ENCODE measurements at regions not wholly inside any gene's neighbourhood (a gene's known extent, or its start where the extent isn't known, plus 50 kb on each side); places are given as distances from the start of the nearest gene placed in this dataset.

- CTCF ChIA-PET, result no interaction called here
- no peaks in the 10 kb centered on the region for H3K4me1 ChIP-seq (ENCODE audit: control insufficient read depth, insufficient read depth, low read length)
- no peaks in the 10 kb centered on the region for H3K36me3 ChIP-seq (ENCODE audit: control insufficient read depth in 2 of 2, insufficient read depth in 1 of 2, low read length in 2 of 2)
- H3K4me3 ChIP-seq (ENCODE audit: low read depth, low read length), result no peak overlapping the region
- POLR2A ChIA-PET, result no interaction called here
- H3K9me3 ChIP-seq (ENCODE audit: control insufficient read depth, insufficient read depth, low read depth, low read length), result no peaks in the 10 kb centered on the region
- H3K27ac ChIP-seq (ENCODE audit: extremely low read depth, low read depth, low read length), result no peak overlapping the region
- TF ChIP-seq YY1 (tag by site-specific recombination; IDR thresholded peaks at IDR 0.05) (no peak), BCL6B (tag by site-specific recombination; IDR thresholded peaks at IDR 0.05) (no peak), ZNF404 (tag by site-specific recombination; IDR thresholded peaks at IDR 0.05) (no peak), ZNF501 (tag by site-specific recombination; IDR thresholded peaks at IDR 0.05) (no peak)
These were observed 236.7 kb downstream of the HAO1 start for GRCh38 chr20:7703551-7703961.

- H3K4me3 ChIP-seq (ENCODE audit: low read depth, low read length), result no peak overlapping the region
- H3K9me3 ChIP-seq (ENCODE audit: control insufficient read depth, insufficient read depth, low read depth, low read length), result no peaks in the 10 kb centered on the region
- TF ChIP-seq ZNF555 (tag by site-specific recombination; conservative IDR thresholded peaks at IDR 0.05), result no peak
- no peak for TF ChIP-seq IKZF3 (tag by site-specific recombination; IDR thresholded peaks at IDR 0.05)
- no peak for TF ChIP-seq ZNF792 (tag by site-specific recombination; IDR thresholded peaks at IDR 0.05)
- no peak for TF ChIP-seq ZNF26 (tag by site-specific recombination; IDR thresholded peaks at IDR 0.05)
- no peak for TF ChIP-seq ZNF114 (tag by site-specific recombination; IDR thresholded peaks at IDR 0.05)
- TF ChIP-seq ZNF621 (tag by site-specific recombination; IDR thresholded peaks at IDR 0.05), result no peak
- no peak for TF ChIP-seq ZNF248 (tag by site-specific recombination; IDR thresholded peaks at IDR 0.05)
- TF ChIP-seq ZNF37A (tag by site-specific recombination; IDR thresholded peaks at IDR 0.05), result no peak
- no peak for TF ChIP-seq ZNF645 (tag by site-specific recombination; IDR thresholded peaks at IDR 0.05)
- no peak for TF ChIP-seq ZNF148 (tag by site-specific recombination; IDR thresholded peaks at IDR 0.05; ENCODE audit: borderline replicate concordance)
- TF ChIP-seq ZNF514 (tag by site-specific recombination; IDR thresholded peaks at IDR 0.05), result no peak
- POLR2A ChIA-PET, result no interaction called here
- no peaks in the 10 kb centered on the region for H3K4me1 ChIP-seq (ENCODE audit: control insufficient read depth, insufficient read depth, low read length)
- CTCF ChIA-PET, result no interaction called here
- H3K36me3 ChIP-seq (ENCODE audit: control insufficient read depth in 2 of 2, insufficient read depth in 1 of 2, low read length in 2 of 2), result no peaks in the 10 kb centered on the region
- H3K27ac ChIP-seq (ENCODE audit: extremely low read depth, low read depth, low read length), result no peak overlapping the region
These were observed 236.3 kb downstream of the HAO1 start for GRCh38 chr20:7703996-7704395.

- CTCF ChIA-PET, result no interaction called here
- POLR2A ChIA-PET, result no interaction called here
- Histone ChIP-seq H3K9me3 (ENCODE audit: control insufficient read depth, insufficient read depth, low read depth, low read length) (no peaks in the 10 kb centered on the region), H3K27ac (ENCODE audit: extremely low read depth, low read depth, low read length) (no peak overlapping the region), H3K4me1 (ENCODE audit: control insufficient read depth, insufficient read depth, low read length) (no peaks in the 10 kb centered on the region), H3K36me3 (ENCODE audit: control insufficient read depth in 2 of 2, insufficient read depth in 1 of 2, low read length in 2 of 2) (no peaks in the 10 kb centered on the region), H3K4me3 (ENCODE audit: low read depth, low read length) (no peak overlapping the region)
- TF ChIP-seq PATZ1 (tag by site-specific recombination; IDR thresholded peaks at IDR 0.05) (no peak), ZNF558 (tag by site-specific recombination; IDR thresholded peaks at IDR 0.05) (no peak), ZBTB10 (tag by site-specific recombination; IDR thresholded peaks at IDR 0.05) (no peak), ZBTB20 (tag by site-specific recombination; IDR thresholded peaks at IDR 0.05) (no peak), ZFHX2 (tag by site-specific recombination; conservative IDR thresholded peaks at IDR 0.05) (no peak), ZNF624 (tag by site-specific recombination; IDR thresholded peaks at IDR 0.05) (no peak), ZNF48 (tag by site-specific recombination; IDR thresholded peaks at IDR 0.05) (no peak), ZNF169 (tag by site-specific recombination; IDR thresholded peaks at IDR 0.05) (no peak)
These were observed 232.1 kb downstream of the HAO1 start for GRCh38 chr20:7708112-7708511.
